ENCODE measurements at regions not wholly inside any gene's neighbourhood (a gene's known extent, or its start where the extent isn't known, plus 50 kb on each side); places are given as distances from the start of the nearest gene placed in this dataset.

DNA sequence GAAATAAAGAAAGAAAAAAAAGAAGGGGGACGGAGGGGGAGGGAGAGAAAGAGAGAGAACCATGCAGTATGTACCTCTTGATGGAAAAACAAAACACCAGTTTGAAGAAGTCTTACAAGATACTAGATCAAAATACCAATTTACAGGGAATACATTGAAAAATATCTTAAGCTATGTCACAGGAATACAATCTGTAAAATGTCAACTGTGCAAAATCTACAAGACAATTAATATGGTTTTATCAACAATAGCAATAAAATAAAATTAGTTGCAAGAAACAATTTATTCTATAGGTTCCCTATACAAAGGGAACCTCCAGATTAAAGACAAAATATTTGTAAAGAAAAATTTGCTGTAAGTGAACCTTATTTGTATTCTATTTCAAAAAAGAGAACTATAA, 98.3 kb upstream of the CABCOCO1 start:
- Mint-ChIP-seq H3K9me3 (peaks cover 5% of the 10 kb centered on the region), H3K27me3 (no peaks in the 10 kb centered on the region), H3K4me1 (ENCODE audit: unreplicated experiment) (no peaks in the 10 kb centered on the region), H3K4me3 (no peak overlapping the region), H3K36me3 (no peaks in the 10 kb centered on the region), H3K27ac (no peak overlapping the region)
- no peak for TF ChIP-seq CTCF (conservative IDR thresholded peaks at IDR 0.05)
- no peak for DNase-seq (ENCODE audit: extremely low spot score, unreplicated experiment)

- TF ChIP-seq CTCF (conservative IDR thresholded peaks at IDR 0.05), result no peak
- Mint-ChIP-seq H3K4me3 (no peak overlapping the region), H3K4me1 (ENCODE audit: unreplicated experiment) (no peaks in the 10 kb centered on the region), H3K9me3 (no peaks in the 10 kb centered on the region), H3K36me3 (no peaks in the 10 kb centered on the region), H3K27me3 (no peaks in the 10 kb centered on the region), H3K27ac (no peak overlapping the region)
- no peak for DNase-seq (ENCODE audit: extremely low spot score, unreplicated experiment)
Measured at GRCh38 chr10:61559615-61560014, 103.1 kb upstream of the CABCOCO1 start.

DNA sequence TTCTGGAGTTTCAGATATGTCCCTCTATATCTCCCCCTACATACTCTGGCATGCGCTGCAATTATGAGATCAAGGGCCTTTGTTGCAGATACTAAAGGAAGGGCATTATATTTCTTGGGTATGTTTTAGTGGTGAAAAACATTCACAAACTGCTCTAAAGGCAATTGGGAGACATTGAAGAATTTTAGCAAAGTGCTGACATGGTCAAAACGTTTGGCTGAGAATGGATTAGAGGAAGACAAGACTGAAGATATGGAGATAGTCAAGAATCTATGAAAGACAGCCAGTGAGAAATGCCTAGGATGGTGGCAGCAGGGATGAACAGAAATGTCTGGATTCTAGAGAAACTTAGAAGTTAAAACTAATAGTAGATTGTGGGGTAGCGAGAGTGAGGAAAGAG, 104.5 kb upstream of the CABCOCO1 start:
- TF ChIP-seq CTCF (conservative IDR thresholded peaks at IDR 0.05), result no peak
- no peak for DNase-seq (ENCODE audit: extremely low spot score, unreplicated experiment)
- H3K27me3 Mint-ChIP-seq, result no peaks in the 10 kb centered on the region
- H3K27ac Mint-ChIP-seq, result no peak overlapping the region
- no peaks in the 10 kb centered on the region for H3K36me3 Mint-ChIP-seq
- no peaks in the 10 kb centered on the region for H3K9me3 Mint-ChIP-seq
- H3K4me1 Mint-ChIP-seq (ENCODE audit: unreplicated experiment), result no peaks in the 10 kb centered on the region
- H3K4me3 Mint-ChIP-seq, result no peak overlapping the region

GRCh38 chr10:61554925-61555324, 101.7 kb upstream of the TMEM26 start:
- no peak overlapping the region for H3K27ac Mint-ChIP-seq
- no peaks in the 10 kb centered on the region for H3K4me1 Mint-ChIP-seq (ENCODE audit: unreplicated experiment)
- no peak for DNase-seq (ENCODE audit: extremely low spot score, unreplicated experiment)
- no peak for TF ChIP-seq CTCF (conservative IDR thresholded peaks at IDR 0.05)
- H3K9me3 Mint-ChIP-seq, result no peaks in the 10 kb centered on the region
- H3K4me3 Mint-ChIP-seq, result no peak overlapping the region
- no peaks in the 10 kb centered on the region for H3K27me3 Mint-ChIP-seq
- no peaks in the 10 kb centered on the region for H3K36me3 Mint-ChIP-seq

DNA sequence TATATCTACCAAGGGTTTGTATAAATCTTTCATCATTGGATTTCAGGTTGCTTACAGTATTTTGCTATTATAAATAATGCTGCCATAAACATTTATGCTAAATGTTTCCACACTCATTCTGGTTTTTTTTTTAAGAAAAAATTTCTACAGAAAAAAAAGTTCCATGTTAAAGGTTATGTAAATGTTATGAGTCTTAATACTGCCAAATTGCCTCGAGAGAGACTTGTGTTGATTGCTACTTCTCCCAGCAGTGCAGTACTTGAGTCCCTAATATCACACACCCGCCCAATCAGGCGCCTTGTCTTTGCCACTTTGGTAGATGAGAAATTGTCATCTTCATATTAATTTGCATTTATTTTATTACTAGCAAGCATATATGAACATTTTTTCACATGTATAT, 96.7 kb upstream of the TMEM26 start:
- Mint-ChIP-seq H3K4me3 (no peak overlapping the region), H3K27ac (no peak overlapping the region), H3K9me3 (peaks cover 1% of the 10 kb centered on the region), H3K4me1 (ENCODE audit: unreplicated experiment) (no peaks in the 10 kb centered on the region), H3K36me3 (no peaks in the 10 kb centered on the region), H3K27me3 (no peaks in the 10 kb centered on the region)
- no peak for DNase-seq (ENCODE audit: extremely low spot score, unreplicated experiment)
- no peak for TF ChIP-seq CTCF (conservative IDR thresholded peaks at IDR 0.05)

- no peak for TF ChIP-seq CTCF (conservative IDR thresholded peaks at IDR 0.05)
- peaks cover 7% of the 10 kb centered on the region for H3K9me3 Mint-ChIP-seq
- H3K4me1 Mint-ChIP-seq (ENCODE audit: unreplicated experiment), result no peaks in the 10 kb centered on the region
- no peaks in the 10 kb centered on the region for H3K36me3 Mint-ChIP-seq
- no peak overlapping the region for H3K4me3 Mint-ChIP-seq
- no peaks in the 10 kb centered on the region for H3K27me3 Mint-ChIP-seq
- no peak overlapping the region for H3K27ac Mint-ChIP-seq
- no peak for DNase-seq (ENCODE audit: extremely low spot score, unreplicated experiment)
Measured at GRCh38 chr10:61548364-61548763, 95.2 kb upstream of the TMEM26 start.
